ENCODE measurements at regions not wholly inside any gene's neighbourhood (a gene's known extent, or its start where the extent isn't known, plus 50 kb on each side); places are given as distances from the start of the nearest gene placed in this dataset.

GRCh38 chr13:83515268-83516015, 366.8 kb downstream of the SLITRK1 start:
- TF ChIP-seq POLR2AphosphoS5 (IDR thresholded peaks at IDR 0.05; ENCODE audit: low read depth) (no peak), CTCF (IDR thresholded peaks at IDR 0.05; ENCODE audit: insufficient read depth, low read length) (no peak), REST (IDR thresholded peaks at IDR 0.05; ENCODE audit: insufficient replicate concordance, low read depth) (no peak), GABPA (IDR thresholded peaks at IDR 0.05; ENCODE audit: low read depth) (no peak)

All from HL-60 (cell line).